Left hindlimb (tissue), 1 donor: ENCODE measurements at regions not wholly inside any gene's neighbourhood (a gene's known extent, or its start where the extent isn't known, plus 50 kb on each side); places are given as distances from the start of the nearest gene placed in this dataset.
"Not testable (repeated sequence)": the region's sequence is repeated elsewhere in the genome, so short reads cannot be mapped to it uniquely, and the experiment has no call there.

Experiments used
- DNase-seq: peaks from one replicate; pipeline ENCODE4 v3.0.0-alpha.2; 2018

GRCh38 chr10:25869609-25870008, 64.4 kb upstream of the MYO3A start:
- DNase-seq: no peak

GRCh38 chr10:25874402-25874801, 59.6 kb upstream of the MYO3A start:
- not testable (repeated sequence) for DNase-seq

DNA sequence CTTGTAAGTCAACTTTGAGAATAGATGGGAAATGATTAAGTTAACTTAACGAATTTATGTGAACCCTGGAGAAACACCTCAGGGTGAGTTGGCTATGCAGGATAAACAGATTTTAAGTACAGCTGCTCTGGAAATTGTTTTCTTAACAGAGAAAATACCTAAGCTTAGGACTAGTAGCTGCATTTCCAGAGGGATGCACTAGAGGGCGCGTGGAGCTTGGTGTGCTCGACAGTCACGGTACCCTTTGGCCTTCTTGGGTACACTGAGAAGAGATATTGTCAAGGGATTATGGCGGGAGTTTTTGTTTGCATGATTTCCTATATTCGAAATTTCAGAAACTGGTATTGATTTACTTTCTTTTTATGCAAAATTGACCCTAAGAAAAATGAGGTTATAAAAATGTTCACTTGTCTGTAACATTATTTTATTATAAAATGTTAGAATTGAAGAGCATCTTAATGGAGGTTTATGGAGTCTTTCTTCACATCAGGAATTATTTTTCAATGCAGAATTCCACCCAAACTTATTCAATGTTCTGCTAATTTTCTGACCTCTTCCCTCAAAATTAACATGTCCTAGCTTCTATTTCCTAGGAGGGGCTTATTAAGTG, 58.4 kb upstream of the MYO3A start:
- peak; percentile 68 for DNase-seq

DNA sequence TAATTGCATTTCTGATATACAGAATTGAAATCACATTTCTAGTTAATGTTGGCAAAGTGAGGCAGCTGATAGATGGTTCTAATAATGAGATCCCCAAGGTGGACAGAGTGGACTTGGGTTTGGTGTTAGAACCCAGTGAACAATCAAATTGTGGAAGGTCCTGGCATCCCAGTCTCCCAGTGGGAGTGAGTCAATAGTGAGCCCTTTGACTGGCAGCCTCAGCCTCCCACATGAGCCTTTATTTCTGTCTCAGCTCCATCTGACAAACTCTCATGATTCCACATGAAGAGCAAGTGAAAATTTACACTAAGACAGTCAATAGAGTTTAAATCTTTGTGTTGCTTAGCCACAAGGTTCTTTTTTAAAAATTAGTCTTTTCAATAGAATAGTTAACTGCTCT, 56.7 kb upstream of the MYO3A start:
- DNase-seq: no peak
